LNCaP clone FGC (cell line): ENCODE measurements at regions not wholly inside any gene's neighbourhood (a gene's known extent, or its start where the extent isn't known, plus 50 kb on each side); places are given as distances from the start of the nearest gene placed in this dataset.
"Not testable (repeated sequence)": the region's sequence is repeated elsewhere in the genome, so short reads cannot be mapped to it uniquely, and the experiment has no call there.

Source experiments
- DNase-seq: peaks from one replicate; pipeline ENCODE4 v3.0.0-alpha.2; 2011; ENCODE audit warnings: low read depth
- H3K4me3 ChIP-seq: 2 replicates; pipeline ENCODE4 v1.5.1; 2011; ENCODE audit warnings: mild to moderate bottlenecking, low read depth, low read length, control low read depth
- TF ChIP-seq, protein P1 (sequence below): IDR thresholded peaks from 2 replicates; pipeline ENCODE4 v1.5.1; 2012; ENCODE audit warnings: mild to moderate bottlenecking; ENCODE audit not compliant: control insufficient read depth, insufficient read depth; ENCODE audit errors: extremely low read depth

DNA sequence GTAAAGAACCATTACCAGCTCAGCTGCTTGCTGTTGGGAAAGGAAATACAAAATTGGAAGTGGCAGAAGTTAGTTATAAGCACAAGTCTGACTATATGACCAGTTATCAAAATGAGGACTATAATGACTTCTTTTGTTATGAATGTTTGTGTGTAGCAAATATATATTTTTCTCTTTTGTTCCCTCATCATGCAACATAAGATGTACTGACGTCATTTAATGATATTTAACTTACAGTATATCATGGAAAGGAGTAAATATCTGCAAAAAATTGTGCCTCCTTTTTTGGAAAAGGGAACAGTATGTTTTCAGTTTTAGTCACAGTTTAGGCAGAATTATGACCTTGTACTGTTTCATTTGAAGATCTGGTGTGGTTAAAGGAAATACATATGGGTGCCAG is 356.3 kb upstream of the SLITRK5 start:
- DNase-seq = no peak
- TF ChIP-seq, protein P1, sequence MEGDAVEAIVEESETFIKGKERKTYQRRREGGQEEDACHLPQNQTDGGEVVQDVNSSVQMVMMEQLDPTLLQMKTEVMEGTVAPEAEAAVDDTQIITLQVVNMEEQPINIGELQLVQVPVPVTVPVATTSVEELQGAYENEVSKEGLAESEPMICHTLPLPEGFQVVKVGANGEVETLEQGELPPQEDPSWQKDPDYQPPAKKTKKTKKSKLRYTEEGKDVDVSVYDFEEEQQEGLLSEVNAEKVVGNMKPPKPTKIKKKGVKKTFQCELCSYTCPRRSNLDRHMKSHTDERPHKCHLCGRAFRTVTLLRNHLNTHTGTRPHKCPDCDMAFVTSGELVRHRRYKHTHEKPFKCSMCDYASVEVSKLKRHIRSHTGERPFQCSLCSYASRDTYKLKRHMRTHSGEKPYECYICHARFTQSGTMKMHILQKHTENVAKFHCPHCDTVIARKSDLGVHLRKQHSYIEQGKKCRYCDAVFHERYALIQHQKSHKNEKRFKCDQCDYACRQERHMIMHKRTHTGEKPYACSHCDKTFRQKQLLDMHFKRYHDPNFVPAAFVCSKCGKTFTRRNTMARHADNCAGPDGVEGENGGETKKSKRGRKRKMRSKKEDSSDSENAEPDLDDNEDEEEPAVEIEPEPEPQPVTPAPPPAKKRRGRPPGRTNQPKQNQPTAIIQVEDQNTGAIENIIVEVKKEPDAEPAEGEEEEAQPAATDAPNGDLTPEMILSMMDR = no peak
- H3K4me3 ChIP-seq = no peak overlapping the region

DNA sequence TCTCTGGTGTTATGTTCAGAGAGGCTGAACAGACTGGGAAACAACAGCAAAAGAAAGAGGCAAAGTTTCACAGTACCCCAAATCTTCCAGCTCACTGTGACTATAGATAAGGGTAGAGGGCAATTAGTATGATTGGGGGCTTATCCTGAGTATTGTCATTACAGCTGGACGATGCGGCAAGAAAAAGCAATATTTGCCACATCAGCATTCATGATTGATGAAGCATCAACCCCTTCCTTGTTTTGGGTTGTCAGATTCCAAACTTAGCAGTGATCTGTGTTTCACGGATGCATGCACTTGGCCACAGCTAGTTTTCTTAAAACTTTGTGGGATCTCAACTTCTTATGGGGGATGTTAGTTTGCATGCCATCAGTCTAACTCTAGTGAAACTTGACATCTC is 348.8 kb upstream of the SLITRK5 start:
- no peak for DNase-seq
- no peak overlapping the region for H3K4me3 ChIP-seq
- TF ChIP-seq, protein P1 = no peak

DNA sequence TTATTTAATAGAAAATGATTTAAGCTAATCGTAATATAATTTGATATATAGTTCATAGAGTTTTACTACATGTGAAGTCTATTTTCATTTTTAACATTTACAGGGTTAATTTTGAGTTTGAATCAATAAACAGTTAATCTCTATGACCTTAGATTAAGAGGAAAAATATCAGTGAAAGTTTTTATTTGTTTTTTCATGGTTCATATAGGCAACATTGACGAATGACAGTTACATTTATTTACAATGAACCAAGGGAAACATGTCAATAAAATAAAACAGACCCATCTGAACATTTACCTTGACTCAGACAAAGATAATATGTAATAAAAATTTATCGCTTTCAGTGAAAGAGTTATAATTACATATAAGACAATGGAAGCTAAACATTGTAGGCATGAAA is 346.6 kb upstream of the SLITRK5 start:
- no peak overlapping the region for H3K4me3 ChIP-seq
- TF ChIP-seq, protein P1 = no peak
- DNase-seq = no peak

DNA sequence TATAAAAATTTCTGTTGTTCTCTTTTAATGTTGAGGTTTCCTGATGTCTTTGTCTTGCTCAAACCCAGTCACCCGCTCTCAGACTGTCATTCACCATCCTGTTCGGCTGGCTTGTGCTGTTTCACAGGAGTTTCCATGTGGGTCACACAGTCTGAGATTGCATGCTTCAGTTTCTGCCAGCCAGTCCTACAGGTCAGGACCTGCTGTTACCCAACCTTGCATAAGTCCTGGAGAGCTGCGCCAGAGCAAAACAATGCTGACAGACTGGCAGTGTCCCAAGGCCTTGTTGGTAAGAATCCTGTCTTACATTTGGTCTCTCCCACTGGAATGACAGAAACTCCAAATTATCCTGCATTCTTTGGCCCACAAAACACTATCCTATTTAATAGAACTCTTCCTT is 340.0 kb upstream of the SLITRK5 start:
- H3K4me3 ChIP-seq = no peak overlapping the region
- TF ChIP-seq, protein P1 = no peak
- DNase-seq = no peak

DNA sequence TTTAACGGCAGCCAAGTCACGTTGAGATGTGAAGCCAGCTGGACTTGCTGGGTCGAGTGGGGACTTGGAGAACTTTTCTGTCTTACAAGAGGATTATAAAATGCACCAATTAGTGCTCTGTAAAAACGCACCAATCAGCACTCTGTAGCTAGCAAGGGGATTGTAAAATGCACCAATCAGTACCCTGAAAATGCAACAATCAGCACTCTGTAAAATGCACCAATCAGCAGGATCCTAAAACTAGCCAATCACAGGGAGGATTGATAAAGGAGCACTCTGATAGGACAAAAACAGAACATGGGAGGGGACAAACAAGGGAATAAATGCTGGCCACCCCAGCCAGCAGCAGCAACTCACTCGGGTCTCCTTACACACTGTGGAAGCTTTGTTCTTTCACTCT is 337.6 kb upstream of the SLITRK5 start:
- DNase-seq = no peak
- no peak overlapping the region for H3K4me3 ChIP-seq
- TF ChIP-seq, protein P1 = no peak

DNA sequence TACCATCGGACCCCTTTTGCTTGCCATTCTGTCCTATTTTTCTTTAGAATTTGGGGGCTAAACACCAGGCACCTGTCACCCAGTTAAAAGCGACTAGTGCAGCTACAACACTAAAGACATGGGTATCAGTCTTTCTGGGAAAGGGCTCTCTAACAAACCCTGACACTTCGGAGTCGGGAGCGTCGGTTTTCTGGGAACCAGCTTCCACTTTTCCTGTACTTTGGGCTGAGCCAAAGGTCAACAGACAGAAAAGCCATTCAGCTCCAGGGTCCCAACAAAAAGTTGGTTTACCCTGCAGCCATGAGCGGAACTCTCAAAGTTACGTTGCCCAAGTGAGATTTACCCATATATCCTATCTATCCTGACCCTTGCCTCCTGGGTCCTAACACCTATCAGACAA is 337.0 kb upstream of the SLITRK5 start:
- no peak for DNase-seq
- TF ChIP-seq, protein P1 = no peak
- no peak overlapping the region for H3K4me3 ChIP-seq

DNA sequence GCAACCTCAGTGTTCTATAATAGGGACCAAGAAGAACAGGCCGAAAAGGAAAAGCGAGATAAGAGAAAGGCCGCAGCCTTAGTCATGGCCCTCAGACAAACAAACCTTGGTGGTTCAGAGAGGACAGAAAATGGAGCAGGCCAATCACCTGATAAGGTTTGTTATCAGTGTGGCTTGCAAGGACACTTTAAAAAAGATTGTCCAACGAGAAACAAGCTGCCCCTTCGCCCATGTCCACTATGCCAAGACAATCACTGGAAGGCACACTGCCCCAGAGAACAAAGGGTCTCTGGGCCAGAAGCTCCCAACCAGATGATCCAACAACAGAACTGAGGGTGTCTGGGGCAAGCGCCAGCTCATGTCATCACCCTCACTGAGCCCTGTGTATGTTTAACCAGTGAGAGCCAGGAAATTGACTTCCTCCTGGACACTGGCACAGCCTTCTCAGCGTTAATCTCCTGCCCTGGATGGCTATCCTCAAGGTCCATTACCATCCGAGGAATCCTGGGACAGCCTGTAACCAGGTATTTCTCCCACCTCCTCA is 334.8 kb upstream of the SLITRK5 start:
- not testable (repeated sequence) for DNase-seq, H3K4me3 ChIP-seq

DNA sequence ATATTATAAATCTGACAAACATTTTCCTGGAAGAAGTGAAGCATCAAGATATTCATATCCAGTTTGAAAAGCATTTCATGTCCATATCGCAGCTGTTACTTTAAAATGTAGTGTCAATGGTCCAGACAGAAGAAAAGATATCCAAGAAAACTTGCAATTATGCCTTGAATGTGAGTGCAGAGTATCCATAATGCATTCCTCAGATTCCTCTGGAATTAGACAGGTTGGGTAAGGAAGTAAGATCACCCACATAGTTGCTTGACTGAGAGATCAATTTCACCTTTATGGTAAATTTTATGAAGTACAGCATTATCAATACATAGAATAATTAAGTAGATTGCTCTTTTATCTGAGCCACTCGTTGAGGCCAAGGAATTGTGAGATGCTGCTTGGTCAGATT is 327.0 kb upstream of the SLITRK5 start:
- H3K4me3 ChIP-seq = no peak overlapping the region
- TF ChIP-seq, protein P1 = no peak
- no peak for DNase-seq
